OCI-LY1 (cell line): ENCODE measurements at regions not wholly inside any gene's neighbourhood (a gene's known extent, or its start where the extent isn't known, plus 50 kb on each side); places are given as distances from the start of the nearest gene placed in this dataset.

Experiments
- CTCF ChIP-seq: fragments of 200-600 bp; sonication (generic), shearing (Covaris generic); IDR thresholded peaks from 2 replicates; pipeline ENCODE4 v1.5.1; 2017; ENCODE audit warnings: mild to moderate bottlenecking, antibody characterized with exemption, low read length, moderate library complexity, mixed read lengths
- EZH2 ChIP-seq: fragments of 200-600 bp; sonication (generic), shearing (Covaris generic); IDR thresholded peaks from 2 replicates; pipeline ENCODE4 v1.8.0; 2017; ENCODE audit warnings: borderline replicate concordance, mixed run types, mild to moderate bottlenecking, antibody characterized with exemption, low read length, moderate library complexity, mixed read lengths

- TF ChIP-seq CTCF = no peak
- no peak for TF ChIP-seq EZH2
Observed at GRCh38 chr3:194040516-194041273, 95.3 kb upstream of the HES1 start.
